Adrenal gland (tissue), 9 donors: ENCODE measurements at regions not wholly inside any gene's neighbourhood (a gene's known extent, or its start where the extent isn't known, plus 50 kb on each side); places are given as distances from the start of the nearest gene placed in this dataset.

Experiments
- DNase-seq, 7 donors: peaks; one replicate each; pipeline ENCODE4 v3.0.0-alpha.2; 2019 to 2020
- H3K27ac ChIP-seq, 5 donors: fragments of 200-600 bp; sonication (generic) in 4 of 5; 1 replicate in 3 of 5; 2 replicates in 2 of 5; pipeline versions ENCODE4 v1.5.1 to v1.8.0; 2016 to 2020; ENCODE audit warnings: mild to moderate bottlenecking in 1 of 5
- H3K27me3 ChIP-seq: fragments of 200-600 bp; 2 replicates; pipeline ENCODE4 v1.8.0; 2021
- H3K36me3 ChIP-seq, 2 donors: fragments of 200-600 bp; replicated peaks in 1 of 2; 1 replicate in 1 of 2; 2 replicates in 1 of 2; pipeline versions ENCODE4 v1.5.1 to v1.8.0; 2018 to 2022
- H3K4me1 ChIP-seq, 2 donors: fragments of 200-600 bp; replicated peaks in 1 of 2; 1 replicate in 1 of 2; 2 replicates in 1 of 2; pipeline versions ENCODE4 v1.5.1 to v1.8.0; 2018 to 2021
- H3K4me3 ChIP-seq, 4 donors: fragments of 200-600 bp; sonication (generic) in 3 of 4; one replicate each; pipeline ENCODE4 v1.5.1; 2016 to 2018
- H3K9me3 ChIP-seq, 3 donors: fragments of 200-600 bp; sonication (generic) in 1 of 3; replicated peaks in 1 of 3; 1 replicate in 2 of 3; 2 replicates in 1 of 3; pipeline versions ENCODE4 v1.5.1 to v1.8.0; 2016 to 2021
- CTCF ChIP-seq, 6 experiments: fragments of 450-650 bp in 4 of 6; fragments of 200-600 bp in 2 of 6; sonication (generic) in 1 of 6; IDR thresholded peaks; 1 replicate in 5 of 6; 2 replicates in 1 of 6; pipeline versions ENCODE4 v1.5.1 to v1.8.0; 2016 to 2021; ENCODE audit warnings: antibody characterized with exemption in 6 of 6, mild to moderate bottlenecking in 2 of 6, moderate library complexity in 1 of 6
- POLR2A ChIP-seq, 2 donors: fragments of 450-650 bp; IDR thresholded peaks; one replicate each; pipeline ENCODE4 v1.6.1; 2017; ENCODE audit warnings: antibody characterized with exemption in 2 of 2, mild to moderate bottlenecking in 2 of 2, moderate library complexity in 1 of 2
- WGBS, 4 donors: extraction: QIAGEN DNeasy Blood & Tissue Kit in 2 of 4; methylation state at CpG; one replicate each; pipeline versions ENCODE4 v1.1.5 to v1.1.7; 2013 to 2017; 5-methylcytosine and 5-hydroxymethylcytosine counted together
- intact Hi-C, 2 donors: fragments of 100-400 bp; cut with DNase I; formaldehyde crosslinking; loops; one replicate each; pipeline versions ENCODE4 v1.14.1 to v1.15.0; 2022 to 2023
- donor health status: healthy with polysubstance abuse.
- donor health status: Bipolar disorder and iron deficiency.
- donor health status: DM: yes; HTN: yes; CAD: no.
- donor health status: DM: no; HTN: no; CAD: no.
- donor health status: DM: no; HTN: no; CAD: no.

- no peak for DNase-seq
- Histone ChIP-seq H3K9me3 (no peaks in the 10 kb centered on the region), H3K36me3 (no peaks in the 10 kb centered on the region), H3K4me1 (no peaks in the 10 kb centered on the region), H3K27me3 (no peaks in the 10 kb centered on the region), H3K27ac (no peak overlapping the region), H3K4me3 (no peak overlapping the region)
- TF ChIP-seq CTCF (IDR thresholded peaks at IDR 0.05): no peak
- TF ChIP-seq POLR2A (IDR thresholded peaks at IDR 0.05): no peak
- intact Hi-C loops: no loop called here
- WGBS, 4 donors: 60 to 83% (median 79%) methylated on average over 3 of the region's 3 CpGs
These were observed 101.6 kb downstream of the BCL2L11 start for GRCh38 chr2:111222204-111222866.

DNA sequence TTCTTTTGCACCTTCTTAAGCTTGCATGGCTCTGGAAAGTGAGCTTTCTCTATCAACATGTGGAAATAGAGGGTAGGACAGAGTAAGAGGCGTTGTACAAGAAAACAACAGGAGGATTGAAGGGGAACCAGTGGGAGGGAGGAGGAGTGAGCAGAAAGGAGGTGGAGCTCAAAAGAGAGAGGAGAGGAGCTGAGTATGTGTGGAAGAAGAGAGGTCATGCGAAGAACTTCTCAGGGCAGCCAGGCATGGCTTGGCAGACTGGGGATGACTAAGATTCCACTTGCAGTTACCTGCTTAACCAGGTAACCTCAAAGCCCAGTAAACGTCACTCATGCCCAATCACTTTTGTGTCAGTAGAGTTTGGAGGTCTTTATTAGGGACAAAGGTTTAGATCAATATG lies 105.1 kb downstream of the BCL2L11 start:
- H3K4me1 ChIP-seq: no peaks in the 10 kb centered on the region
- no peaks in the 10 kb centered on the region for H3K9me3 ChIP-seq
- no peaks in the 10 kb centered on the region for H3K27me3 ChIP-seq
- TF ChIP-seq CTCF (IDR thresholded peaks at IDR 0.05): no peak
- TF ChIP-seq POLR2A (IDR thresholded peaks at IDR 0.05): no peak
- H3K27ac ChIP-seq: no peak overlapping the region
- intact Hi-C loops: no loop called here
- DNase-seq: no peak
- H3K36me3 ChIP-seq: no peaks in the 10 kb centered on the region
- 90 to 96% (median 93%) methylated on average over 3 of the region's 3 CpGs for WGBS, 4 donors
- no peak overlapping the region for H3K4me3 ChIP-seq

DNA sequence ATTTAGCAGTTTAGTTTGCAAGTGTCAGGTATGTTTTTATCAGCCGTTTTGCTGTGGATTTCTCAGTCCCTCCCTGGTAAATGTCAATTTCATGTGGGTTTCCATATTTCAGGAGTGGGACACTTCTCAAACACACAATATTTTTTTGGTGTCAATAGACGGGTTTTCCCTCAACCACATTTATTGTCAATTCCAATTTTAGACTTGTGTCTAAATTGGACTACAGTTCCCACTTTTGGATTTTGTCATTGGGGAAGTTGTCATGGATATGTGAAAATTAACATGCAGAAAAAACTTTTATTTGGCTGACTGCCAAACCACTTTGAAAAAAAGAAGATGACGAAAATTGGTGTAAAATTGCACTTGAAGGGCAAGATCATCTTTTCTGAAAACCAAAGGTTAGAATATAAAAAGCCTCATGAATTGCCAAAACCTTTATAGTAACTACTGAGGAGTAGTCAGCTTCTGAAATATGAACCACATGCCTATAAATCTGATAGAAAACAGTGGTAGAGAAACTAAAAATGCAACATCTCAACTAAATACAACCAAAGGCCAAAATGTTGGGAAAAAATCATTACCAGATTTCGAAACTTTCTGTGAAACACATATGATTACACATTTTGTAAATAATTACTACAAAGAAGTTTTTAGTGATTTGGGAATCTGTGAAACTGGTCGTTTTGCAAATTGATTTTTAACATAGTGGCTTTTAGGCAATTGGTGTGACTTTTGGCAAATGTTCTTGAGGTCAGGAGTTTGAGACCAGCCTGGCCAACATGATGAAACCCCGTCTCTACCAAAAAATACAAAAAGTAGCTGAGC lies 106.4 kb downstream of the BCL2L11 start:
- Histone ChIP-seq H3K9me3 (no peaks in the 10 kb centered on the region), H3K27ac (no peak overlapping the region), H3K27me3 (no peaks in the 10 kb centered on the region), H3K36me3 (no peaks in the 10 kb centered on the region), H3K4me1 (no peaks in the 10 kb centered on the region), H3K4me3 (no peak overlapping the region)
- TF ChIP-seq POLR2A (IDR thresholded peaks at IDR 0.05) (no peak), CTCF (IDR thresholded peaks at IDR 0.05) (no peak)
- 67 to 75% (median 74%) methylated on average over 6 of the region's 6 CpGs for WGBS, 4 donors
- DNase-seq: no peak
- intact Hi-C loops: no loop called here

- no peak for DNase-seq
- TF ChIP-seq POLR2A (IDR thresholded peaks at IDR 0.05) (no peak), CTCF (IDR thresholded peaks at IDR 0.05) (no peak)
- no peak overlapping the region for H3K27ac ChIP-seq
- H3K4me3 ChIP-seq: no peak overlapping the region
- H3K9me3 ChIP-seq: no peaks in the 10 kb centered on the region
- intact Hi-C loops: no loop called here
- no peaks in the 10 kb centered on the region for H3K36me3 ChIP-seq
- WGBS, 4 donors: 59 to 85% (median 79%) methylated on average over 5 to 6 of the region's 6 CpGs
- H3K4me1 ChIP-seq: no peaks in the 10 kb centered on the region
- H3K27me3 ChIP-seq: no peaks in the 10 kb centered on the region
These were observed 107.0 kb downstream of the BCL2L11 start for GRCh38 chr2:111227716-111228141.
